HepG2 (cell line): ENCODE measurements at regions not wholly inside any gene's neighbourhood (a gene's known extent, or its start where the extent isn't known, plus 50 kb on each side); places are given as distances from the start of the nearest gene placed in this dataset.
"Not testable (repeated sequence)": the region's sequence is repeated elsewhere in the genome, so short reads cannot be mapped to it uniquely, and the experiment has no call there.

Source experiments
- ATAC-seq: fragments of 200-7000 bp; cut with Tn5 transposase; 3 replicates; pipeline ENCODE4 v1.9.1; 2020; ENCODE audit warnings: mild to moderate bottlenecking, moderate library complexity
- BruUV-seq: library from RNA; stranded (reverse); fragments of 400-500 nt; replicated peaks from 2 replicates; lab custom pipeline; 2021; lab: Mats Ljungman, UMichigan
- CTCF ChIA-PET: fragments of 300-600 bp; formaldehyde crosslinking; extraction: SDS; loops from one replicate; lab custom pipeline; 2021; ENCODE audit warnings: low total read pairs, inconsistent platforms, low intra/inter-chr PET ratio; lab: Yijun Ruan, JAX
- POLR2A ChIA-PET: fragments of 350-600 bp; sonication (Branson Sonifier 250); formaldehyde crosslinking; loops from one replicate; lab custom pipeline; 2020; ENCODE audit warnings: antibody characterized with exemption, inconsistent platforms; lab: Yijun Ruan, JAX
- DNase-seq: peaks from one replicate; pipeline ENCODE4 v3.0.0-alpha.2; 2015; ENCODE audit warnings: low spot score
- FAIRE-seq: peaks from 3 replicates; lab custom pipeline; 2011; peaks lifted over from hg19 to GRCh38; lab: Jason Lieb, UNC
- H2AFZ ChIP-seq: one replicate; pipeline ENCODE4 v1.6.1; 2011; ENCODE audit warnings: low read length, inconsistent platforms
- H3K27ac ChIP-seq: fragments of 300-600 bp; 3 replicates; pipeline ENCODE4 v1.8.0; 2011; ENCODE audit warnings: mixed run types, mild to moderate bottlenecking, mixed read lengths, low read length, inconsistent platforms; ENCODE audit not compliant: insufficient read depth; ENCODE audit errors: extremely low read length
- H3K27me3 ChIP-seq, 2 experiments: fragments of 200-600 bp in 1 of 2; 2 replicates in 1 of 2; 3 replicates in 1 of 2; pipeline versions ENCODE4 v1.6.0 to v1.8.0; 2011; ENCODE audit warnings: low read length in 2 of 2, mild to moderate bottlenecking in 2 of 2, moderate library complexity in 2 of 2, inconsistent platforms in 1 of 2; ENCODE audit not compliant: insufficient read depth in 2 of 2, control insufficient read depth in 1 of 2
- H3K36me3 ChIP-seq, 2 experiments: fragments of 200-600 bp in 1 of 2; replicated peaks in 1 of 2; 2 replicates in 1 of 2; 3 replicates in 1 of 2; pipeline versions ENCODE4 v1.5.1 to v1.8.0; 2011; ENCODE audit warnings: low read length in 2 of 2, inconsistent platforms in 1 of 2; ENCODE audit not compliant: insufficient read depth in 2 of 2, control insufficient read depth in 1 of 2
- H3K4me1 ChIP-seq: 2 replicates; pipeline ENCODE4 v1.5.1; 2012; ENCODE audit warnings: low read length, inconsistent platforms; ENCODE audit not compliant: insufficient read depth
- H3K4me2 ChIP-seq: 2 replicates; pipeline ENCODE4 v1.6.0; 2011; ENCODE audit warnings: low read depth, low read length, inconsistent platforms
- H3K4me3 ChIP-seq, 3 experiments: fragments of 200-600 bp in 1 of 3; sonication (generic), shearing (Covaris generic) in 1 of 3; replicated peaks in 1 of 3; 2 replicates each; pipeline ENCODE4 v1.5.1; 2011 to 2016; ENCODE audit warnings: low read length in 3 of 3, inconsistent platforms in 2 of 3, low read depth in 2 of 3, mild to moderate bottlenecking in 2 of 3, control low read depth in 1 of 3, mixed read lengths in 1 of 3; ENCODE audit not compliant: insufficient read depth in 1 of 3
- H3K79me2 ChIP-seq: one replicate; pipeline ENCODE4 v1.6.1; 2011; ENCODE audit warnings: low read length, inconsistent platforms; ENCODE audit not compliant: insufficient read depth
- H3K9ac ChIP-seq: 2 replicates; pipeline ENCODE4 v1.6.0; 2011; ENCODE audit warnings: mild to moderate bottlenecking, low read depth, low read length, inconsistent platforms; ENCODE audit not compliant: insufficient read depth
- H3K9me3 ChIP-seq: 2 replicates; pipeline ENCODE4 v1.5.1; 2012; ENCODE audit warnings: mild to moderate bottlenecking, low read length
- H4K20me1 ChIP-seq: 2 replicates; pipeline ENCODE4 v1.6.0; 2011; ENCODE audit warnings: inconsistent platforms, mild to moderate bottlenecking, low read length, moderate library complexity; ENCODE audit not compliant: insufficient read depth
- ATAD3A ChIP-seq: sonication (generic); formaldehyde crosslinking; IDR thresholded peaks from 2 replicates; pipeline ENCODE4 v1.4.0; 2020; ENCODE audit warnings: missing genetic modification reagents
- SOX6 ChIP-seq, 2 experiments: fragments of 450-650 bp in 1 of 2; sonication (generic) in 1 of 2; formaldehyde crosslinking in 1 of 2; IDR thresholded peaks; 2 replicates each; pipeline versions ENCODE4 v1.4.0 to v1.6.1; 2017 to 2020; ENCODE audit warnings: antibody characterized with exemption in 1 of 2, mild to moderate bottlenecking in 1 of 2, missing genetic modification reagents in 1 of 2
- SSRP1 ChIP-seq: IDR thresholded peaks from 2 replicates; pipeline ENCODE4 v1.6.1; 2016; ENCODE audit warnings: control low read depth
- TBL1XR1 ChIP-seq: fragments of 150-350 bp; IDR thresholded peaks from 2 replicates; pipeline ENCODE4 v1.6.1; 2014; ENCODE audit warnings: borderline replicate concordance, low read length; ENCODE audit not compliant: partially characterized antibody
- ZNF101 ChIP-seq: sonication (generic); formaldehyde crosslinking; IDR thresholded peaks from 2 replicates; pipeline ENCODE4 v1.4.0; 2020; ENCODE audit warnings: mild to moderate bottlenecking, low read depth, missing genetic modification reagents, borderline replicate concordance
- ZNF263 ChIP-seq: sonication (generic); formaldehyde crosslinking; IDR thresholded peaks from 2 replicates; pipeline ENCODE4 v1.4.0; 2020; ENCODE audit warnings: missing genetic modification reagents
- ZNF678 ChIP-seq: sonication (generic); formaldehyde crosslinking; IDR thresholded peaks from 2 replicates; pipeline ENCODE4 v1.4.0; 2020; ENCODE audit warnings: mild to moderate bottlenecking, missing genetic modification reagents
- ZSCAN21 ChIP-seq: sonication (generic); formaldehyde crosslinking; IDR thresholded peaks from 2 replicates; pipeline ENCODE4 v1.8.0; 2022; ENCODE audit warnings: mild to moderate bottlenecking, missing genetic modification reagents, moderate library complexity, borderline replicate concordance
- WGBS: methylation state at CpG from one replicate; pipeline ENCODE4 v1.1.6; 2017; ENCODE audit warnings: low lambda C conversion rate; 5-methylcytosine and 5-hydroxymethylcytosine counted together
- in situ Hi-C: cut with HindIII; loops from 2 replicates; pipeline ENCODE4 v1.10.0; 2017; ENCODE audit warnings: low pct_unique_long_range_greater_than_20kb; ENCODE audit not compliant: extremely low pct_ligation_motif_present
- intact Hi-C: fragments of 100-400 bp; cut with micrococcal nuclease; formaldehyde crosslinking; loops from one replicate; pipeline ENCODE4 v1.10.0; 2022; ENCODE audit not compliant: unreplicated experiment
- TF ChIP-seq, protein P1 (sequence below): sonication (generic); formaldehyde crosslinking; IDR thresholded peaks from 2 replicates; pipeline ENCODE4 v1.5.1; 2020; ENCODE audit warnings: missing genetic modification reagents, mild to moderate bottlenecking, borderline replicate concordance
- TF ChIP-seq, protein P2 (sequence below): sonication (generic); formaldehyde crosslinking; IDR thresholded peaks from 2 replicates; pipeline ENCODE4 v1.8.1; 2023; ENCODE audit warnings: mild to moderate bottlenecking, missing genetic modification reagents
- TF ChIP-seq, protein P3 (sequence below): sonication (generic); formaldehyde crosslinking; conservative IDR thresholded peaks from 2 replicates; pipeline ENCODE4 v1.4.0; 2020; ENCODE audit warnings: missing genetic modification reagents

DNA sequence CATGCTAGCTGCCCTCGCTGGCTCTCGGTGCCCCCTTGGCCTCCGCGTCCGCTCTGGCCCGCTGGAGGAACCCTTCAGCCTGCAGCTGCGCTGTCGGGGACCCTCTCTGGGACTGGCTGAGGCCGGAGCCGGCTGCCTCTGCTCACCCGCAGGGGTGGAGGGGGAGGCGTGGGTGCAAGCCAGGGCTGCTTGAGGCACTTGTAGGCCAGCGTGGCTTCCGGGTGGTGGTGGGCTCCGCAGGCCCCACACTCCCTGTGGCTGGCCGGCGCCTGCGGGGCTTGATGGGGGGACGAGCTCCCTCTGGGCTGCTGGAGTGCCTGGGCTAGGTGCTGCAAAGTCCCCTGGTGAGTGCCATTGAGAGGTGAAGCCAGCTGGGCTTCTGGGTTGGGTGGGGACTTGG, 429.6 kb downstream of the LRRC70 start:
- TF ChIP-seq ZNF101 (CRISPR knock-in tag): no peak
- TF ChIP-seq ZNF678 (CRISPR knock-in tag): no peak
- TF ChIP-seq, protein P1, sequence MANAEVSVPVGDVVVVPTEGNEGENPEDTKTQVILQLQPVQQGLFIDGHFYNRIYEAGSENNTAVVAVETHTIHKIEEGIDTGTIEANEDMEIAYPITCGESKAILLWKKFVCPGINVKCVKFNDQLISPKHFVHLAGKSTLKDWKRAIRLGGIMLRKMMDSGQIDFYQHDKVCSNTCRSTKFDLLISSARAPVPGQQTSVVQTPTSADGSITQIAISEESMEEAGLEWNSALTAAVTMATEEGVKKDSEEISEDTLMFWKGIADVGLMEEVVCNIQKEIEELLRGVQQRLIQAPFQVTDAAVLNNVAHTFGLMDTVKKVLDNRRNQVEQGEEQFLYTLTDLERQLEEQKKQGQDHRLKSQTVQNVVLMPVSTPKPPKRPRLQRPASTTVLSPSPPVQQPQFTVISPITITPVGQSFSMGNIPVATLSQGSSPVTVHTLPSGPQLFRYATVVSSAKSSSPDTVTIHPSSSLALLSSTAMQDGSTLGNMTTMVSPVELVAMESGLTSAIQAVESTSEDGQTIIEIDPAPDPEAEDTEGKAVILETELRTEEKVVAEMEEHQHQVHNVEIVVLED (CRISPR knock-in tag): no peak
- TF ChIP-seq, protein P2, sequence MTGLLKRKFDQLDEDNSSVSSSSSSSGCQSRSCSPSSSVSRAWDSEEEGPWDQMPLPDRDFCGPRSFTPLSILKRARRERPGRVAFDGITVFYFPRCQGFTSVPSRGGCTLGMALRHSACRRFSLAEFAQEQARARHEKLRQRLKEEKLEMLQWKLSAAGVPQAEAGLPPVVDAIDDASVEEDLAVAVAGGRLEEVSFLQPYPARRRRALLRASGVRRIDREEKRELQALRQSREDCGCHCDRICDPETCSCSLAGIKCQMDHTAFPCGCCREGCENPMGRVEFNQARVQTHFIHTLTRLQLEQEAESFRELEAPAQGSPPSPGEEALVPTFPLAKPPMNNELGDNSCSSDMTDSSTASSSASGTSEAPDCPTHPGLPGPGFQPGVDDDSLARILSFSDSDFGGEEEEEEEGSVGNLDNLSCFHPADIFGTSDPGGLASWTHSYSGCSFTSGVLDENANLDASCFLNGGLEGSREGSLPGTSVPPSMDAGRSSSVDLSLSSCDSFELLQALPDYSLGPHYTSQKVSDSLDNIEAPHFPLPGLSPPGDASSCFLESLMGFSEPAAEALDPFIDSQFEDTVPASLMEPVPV (CRISPR knock-in tag): no peak
- TF ChIP-seq ZNF263 (CRISPR knock-in tag): no peak
- TF ChIP-seq ZSCAN21 (CRISPR knock-in tag): no peak
- TF ChIP-seq, protein P3, sequence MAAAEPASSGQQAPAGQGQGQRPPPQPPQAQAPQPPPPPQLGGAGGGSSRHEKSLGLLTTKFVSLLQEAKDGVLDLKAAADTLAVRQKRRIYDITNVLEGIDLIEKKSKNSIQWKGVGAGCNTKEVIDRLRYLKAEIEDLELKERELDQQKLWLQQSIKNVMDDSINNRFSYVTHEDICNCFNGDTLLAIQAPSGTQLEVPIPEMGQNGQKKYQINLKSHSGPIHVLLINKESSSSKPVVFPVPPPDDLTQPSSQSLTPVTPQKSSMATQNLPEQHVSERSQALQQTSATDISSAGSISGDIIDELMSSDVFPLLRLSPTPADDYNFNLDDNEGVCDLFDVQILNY: no peak
- no peak for TF ChIP-seq SOX6 (IDR thresholded peaks at IDR 0.05)
- TF ChIP-seq SOX6 (CRISPR knock-in tag; IDR thresholded peaks at IDR 0.05): no peak
- no peak for TF ChIP-seq SSRP1
- no peak for TF ChIP-seq TBL1XR1
- no peak for TF ChIP-seq ATAD3A
- Histone ChIP-seq H3K4me2 (no peak overlapping the region), H3K9ac (no peak overlapping the region), H3K79me2 (no peaks in the 10 kb centered on the region), H3K9me3 (peaks cover 55% of the 10 kb centered on the region), H2AFZ (no peak overlapping the region), H3K4me1 (no peaks in the 10 kb centered on the region), H3K4me3 (no peak overlapping the region), H3K27ac (no peak overlapping the region), H4K20me1 (no peaks in the 10 kb centered on the region), H3K27me3 (no peaks in the 10 kb centered on the region), H3K36me3 (no peaks in the 10 kb centered on the region)
- intact Hi-C loops (no loop called here), in situ Hi-C loops (no loop called here)
- ATAC-seq: no peak
- WGBS: 48% methylated on average over 8 of the region's 19 CpGs
- no peak for FAIRE-seq
- DNase-seq: no peak
- CTCF ChIA-PET: no interaction called here
- no TSS peak for BruUV-seq
- POLR2A ChIA-PET: no interaction called here

DNA sequence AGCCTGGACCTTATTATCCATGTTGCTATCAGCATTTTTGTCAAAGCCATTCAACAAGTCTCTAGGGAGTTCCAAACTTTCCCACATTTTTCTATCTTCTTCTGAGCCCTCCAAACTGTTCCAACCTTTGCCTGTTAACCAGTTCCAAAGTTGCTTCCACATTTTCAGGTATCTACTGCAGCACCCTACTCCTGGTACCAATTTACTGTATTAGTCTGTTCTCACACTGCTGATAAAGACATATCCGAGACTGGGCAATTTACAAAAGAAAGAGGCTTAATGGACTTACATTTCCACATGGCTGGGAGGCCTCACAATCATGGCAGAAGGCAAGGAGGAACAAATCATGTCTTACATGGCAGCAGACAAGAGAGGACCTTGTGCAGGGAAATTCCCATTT, 416.2 kb downstream of the LRRC70 start:
- BruUV-seq, H3K27me3 ChIP-seq, ATAC-seq, H3K9ac ChIP-seq, in situ Hi-C loops, FAIRE-seq, CTCF ChIA-PET, H3K36me3 ChIP-seq, H3K27ac ChIP-seq, H3K4me2 ChIP-seq, H2AFZ ChIP-seq, intact Hi-C loops, H3K4me1 ChIP-seq, POLR2A ChIA-PET, H3K4me3 ChIP-seq, H4K20me1 ChIP-seq, DNase-seq, H3K79me2 ChIP-seq: not testable (repeated sequence)
- peaks cover 67% of the 10 kb centered on the region for H3K9me3 ChIP-seq
- WGBS: 6% methylated on average over 1 of the region's 1 CpG
